Kidney epithelial cell (primary cell): ENCODE measurements at regions not wholly inside any gene's neighbourhood (a gene's known extent, or its start where the extent isn't known, plus 50 kb on each side); places are given as distances from the start of the nearest gene placed in this dataset.

Experiments
- DNase-seq: peaks from one replicate; pipeline ENCODE4 v3.0.0-alpha.2; 2010; ENCODE audit warnings: low read depth
- H3K27me3 ChIP-seq: 2 replicates; pipeline ENCODE4 v1.6.0; 2011; ENCODE audit warnings: low read length; ENCODE audit not compliant: control insufficient read depth, insufficient read depth
- H3K36me3 ChIP-seq: 2 replicates; pipeline ENCODE4 v1.5.1; 2011; ENCODE audit warnings: low read length; ENCODE audit not compliant: control insufficient read depth, insufficient read depth
- H3K4me3 ChIP-seq: 2 replicates; pipeline ENCODE4 v1.5.1; 2011; ENCODE audit warnings: low read depth, mild to moderate bottlenecking, control low read depth, low read length
- TF ChIP-seq, protein P1 (sequence below): IDR thresholded peaks from 2 replicates; pipeline ENCODE4 v1.5.1; 2011; ENCODE audit warnings: mild to moderate bottlenecking, moderate library complexity, low read length, control low read depth, inconsistent platforms; ENCODE audit not compliant: insufficient read depth, poor library complexity, severe bottlenecking

DNA sequence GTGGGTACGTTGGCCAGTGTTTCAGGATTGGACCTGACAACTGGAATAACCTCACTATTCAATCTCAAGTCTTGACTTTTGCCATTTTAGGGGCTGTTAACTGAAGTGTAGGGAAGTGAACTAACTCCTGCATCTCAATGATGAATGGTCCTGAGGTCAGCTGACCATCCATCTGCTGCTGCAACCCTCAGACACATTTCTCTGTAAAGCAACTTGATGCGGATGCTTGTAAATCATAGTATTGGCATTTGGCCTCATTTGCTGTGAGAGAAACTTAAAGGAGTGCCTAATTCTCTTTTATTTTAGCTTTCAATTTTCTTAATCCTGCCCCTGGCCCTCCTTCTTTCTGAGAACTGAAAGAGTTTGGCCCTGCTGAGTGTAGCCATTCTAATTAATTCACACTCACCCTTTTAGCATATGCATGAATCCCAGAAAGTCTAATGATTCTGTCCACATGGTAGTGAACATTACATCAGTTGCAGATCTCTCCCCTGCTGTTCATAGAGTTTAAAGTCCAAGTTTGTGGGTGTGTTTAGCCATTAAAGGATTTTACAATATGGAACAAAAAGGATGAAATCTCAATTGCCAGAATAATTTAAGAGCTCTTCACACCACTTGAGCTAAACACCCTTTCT, 1531.4 kb upstream of the SLC10A2 start:
- no peak for DNase-seq
- TF ChIP-seq, protein P1, sequence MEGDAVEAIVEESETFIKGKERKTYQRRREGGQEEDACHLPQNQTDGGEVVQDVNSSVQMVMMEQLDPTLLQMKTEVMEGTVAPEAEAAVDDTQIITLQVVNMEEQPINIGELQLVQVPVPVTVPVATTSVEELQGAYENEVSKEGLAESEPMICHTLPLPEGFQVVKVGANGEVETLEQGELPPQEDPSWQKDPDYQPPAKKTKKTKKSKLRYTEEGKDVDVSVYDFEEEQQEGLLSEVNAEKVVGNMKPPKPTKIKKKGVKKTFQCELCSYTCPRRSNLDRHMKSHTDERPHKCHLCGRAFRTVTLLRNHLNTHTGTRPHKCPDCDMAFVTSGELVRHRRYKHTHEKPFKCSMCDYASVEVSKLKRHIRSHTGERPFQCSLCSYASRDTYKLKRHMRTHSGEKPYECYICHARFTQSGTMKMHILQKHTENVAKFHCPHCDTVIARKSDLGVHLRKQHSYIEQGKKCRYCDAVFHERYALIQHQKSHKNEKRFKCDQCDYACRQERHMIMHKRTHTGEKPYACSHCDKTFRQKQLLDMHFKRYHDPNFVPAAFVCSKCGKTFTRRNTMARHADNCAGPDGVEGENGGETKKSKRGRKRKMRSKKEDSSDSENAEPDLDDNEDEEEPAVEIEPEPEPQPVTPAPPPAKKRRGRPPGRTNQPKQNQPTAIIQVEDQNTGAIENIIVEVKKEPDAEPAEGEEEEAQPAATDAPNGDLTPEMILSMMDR: no peak
- Histone ChIP-seq H3K4me3 (no peak overlapping the region), H3K27me3 (no peaks in the 10 kb centered on the region), H3K36me3 (no peaks in the 10 kb centered on the region)

DNA sequence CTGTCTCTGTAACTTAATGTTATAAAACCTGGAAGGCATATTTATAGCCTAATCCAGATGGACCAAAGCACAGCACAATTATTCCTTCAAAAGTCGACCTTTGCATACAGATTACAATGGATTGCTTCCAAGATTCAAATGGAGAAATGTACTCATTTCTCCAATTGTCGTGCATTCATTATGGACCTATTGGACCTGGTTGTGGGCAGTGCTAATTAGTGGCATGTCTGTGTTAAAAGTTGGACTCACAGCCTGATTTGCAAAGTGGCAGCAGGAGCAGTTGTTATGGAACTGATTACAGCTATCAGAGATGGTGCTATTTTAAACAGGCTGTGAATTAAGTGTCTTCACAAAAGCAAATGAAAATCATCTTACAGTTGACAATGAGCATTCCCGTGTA, 1529.3 kb upstream of the SLC10A2 start:
- TF ChIP-seq, protein P1: no peak
- Histone ChIP-seq H3K36me3 (no peaks in the 10 kb centered on the region), H3K27me3 (no peaks in the 10 kb centered on the region), H3K4me3 (no peak overlapping the region)
- no peak for DNase-seq

DNA sequence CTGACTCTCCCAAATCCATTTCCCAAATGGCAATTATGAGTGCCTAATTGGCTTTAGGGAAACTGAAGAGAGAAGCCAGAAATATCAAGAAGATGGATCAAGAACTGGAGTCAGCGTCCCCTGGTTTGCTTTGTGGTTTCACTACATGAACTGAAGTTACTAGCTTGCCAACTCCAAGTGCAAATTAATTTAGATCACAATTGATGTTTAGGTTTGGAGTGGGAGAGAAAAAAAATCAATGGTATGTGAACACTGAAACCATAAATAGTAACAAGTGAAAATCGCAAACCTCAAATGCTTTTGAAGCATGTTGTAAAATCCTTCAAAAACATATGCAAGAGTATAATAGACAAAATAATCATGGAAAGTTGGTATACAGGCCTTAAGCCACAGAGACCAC, 1528.6 kb upstream of the SLC10A2 start:
- H3K27me3 ChIP-seq: no peaks in the 10 kb centered on the region
- DNase-seq: no peak
- H3K36me3 ChIP-seq: no peaks in the 10 kb centered on the region
- TF ChIP-seq, protein P1: no peak
- H3K4me3 ChIP-seq: no peak overlapping the region

DNA sequence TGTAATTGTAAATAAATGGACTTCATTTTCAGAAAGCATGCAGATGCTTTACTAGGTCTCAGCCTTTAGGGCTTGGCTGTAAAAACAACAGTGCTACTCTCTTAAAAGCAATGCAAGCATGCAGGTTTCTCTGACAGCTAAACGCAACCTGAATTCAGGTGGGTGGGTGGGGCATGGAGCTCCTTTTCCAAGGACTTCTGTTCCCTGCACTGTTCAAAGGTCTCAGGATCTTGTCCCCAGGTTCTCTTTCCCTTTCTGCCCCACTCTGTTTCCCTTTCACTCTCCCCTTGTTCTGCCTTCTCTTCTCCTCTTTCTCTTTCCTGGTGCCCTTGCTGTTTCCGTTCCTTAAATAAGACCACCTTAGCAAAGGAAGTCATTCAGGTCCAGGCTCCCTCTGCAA, 1527.5 kb upstream of the SLC10A2 start:
- TF ChIP-seq, protein P1: no peak
- Histone ChIP-seq H3K4me3 (no peak overlapping the region), H3K27me3 (no peaks in the 10 kb centered on the region), H3K36me3 (no peaks in the 10 kb centered on the region)
- no peak for DNase-seq

DNA sequence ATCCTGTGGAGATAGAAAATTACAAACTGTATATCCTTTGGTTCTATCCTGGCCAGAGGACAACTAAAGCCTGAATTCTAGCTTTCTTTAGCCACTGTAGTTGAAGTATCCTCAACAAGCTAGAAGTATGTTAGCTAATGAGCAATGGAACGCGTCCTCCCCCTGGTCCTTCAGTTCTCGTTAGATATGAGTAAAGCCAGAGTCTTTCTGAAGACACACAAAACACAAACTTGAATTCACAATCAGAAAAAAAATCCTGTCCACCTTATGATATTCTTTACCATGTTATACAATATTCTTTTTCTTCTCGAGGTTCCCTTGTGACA, 1527.0 kb upstream of the SLC10A2 start:
- Histone ChIP-seq H3K36me3 (no peaks in the 10 kb centered on the region), H3K27me3 (no peaks in the 10 kb centered on the region), H3K4me3 (no peak overlapping the region)
- TF ChIP-seq, protein P1: no peak
- no peak for DNase-seq

DNA sequence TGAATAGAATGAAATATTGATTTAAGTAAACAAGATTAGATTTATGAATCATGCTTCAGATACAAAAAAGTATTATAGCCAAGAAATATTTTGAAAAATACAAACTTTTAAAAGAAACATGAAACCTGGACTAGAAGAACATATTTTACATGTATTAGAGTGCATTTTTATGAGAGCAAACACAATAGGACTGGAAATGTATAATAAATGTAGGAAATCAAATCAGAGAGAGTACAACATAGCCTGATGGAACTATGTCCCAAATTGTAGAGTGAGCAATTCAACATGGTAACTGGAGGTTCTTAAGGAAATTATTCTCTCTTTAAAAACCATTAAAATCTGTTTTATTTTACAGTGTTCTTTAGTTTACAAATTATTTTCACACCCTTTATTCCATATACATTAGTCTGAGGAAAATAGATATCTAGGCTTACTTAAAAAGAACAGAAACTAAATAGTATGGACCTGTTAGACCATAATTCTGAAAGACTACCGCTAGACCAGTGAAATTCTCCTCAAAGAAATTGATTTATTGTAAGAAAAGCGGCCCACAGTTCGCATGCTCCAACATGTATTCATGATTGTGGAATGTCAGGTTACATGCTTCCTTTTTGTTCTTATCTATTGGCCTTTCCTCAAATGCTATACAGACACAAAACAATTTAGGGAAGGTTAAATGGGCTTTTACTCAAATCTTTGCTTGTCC, 1526.5 kb upstream of the SLC10A2 start:
- TF ChIP-seq, protein P1: no peak
- no peak overlapping the region for H3K4me3 ChIP-seq
- no peak for DNase-seq
- no peaks in the 10 kb centered on the region for H3K27me3 ChIP-seq
- H3K36me3 ChIP-seq: no peaks in the 10 kb centered on the region
